Tongue (tissue), 1 donor: ENCODE measurements at regions not wholly inside any gene's neighbourhood (a gene's known extent, or its start where the extent isn't known, plus 50 kb on each side); places are given as distances from the start of the nearest gene placed in this dataset.
A peak's percentile ranks its signal among the peaks of the same experiment; 100 is the strongest.
"Not testable (repeated sequence)": the region's sequence is repeated elsewhere in the genome, so short reads cannot be mapped to it uniquely, and the experiment has no call there.

Experiments
- DNase-seq: peaks from one replicate; pipeline ENCODE4 v3.0.0-alpha.2; 2015

- DNase-seq: no peak
Measured at GRCh38 chr7:23938215-23938614, 228.2 kb downstream of the STK31 start.

- DNase-seq: peak; percentile 57
Measured at GRCh38 chr7:23938937-23939552, 229.0 kb downstream of the STK31 start.

GRCh38 chr7:23939747-23940146 is 229.7 kb downstream of the STK31 start:
- DNase-seq: not testable (repeated sequence)

- no peak for DNase-seq
Measured at GRCh38 chr7:23941551-23941950, 231.5 kb downstream of the STK31 start.

GRCh38 chr7:23942032-23942431 is 232.0 kb downstream of the STK31 start:
- DNase-seq: no peak

GRCh38 chr7:23944131-23944530 is 234.1 kb downstream of the STK31 start:
- DNase-seq: no peak

GRCh38 chr7:23945472-23945871 is 235.5 kb downstream of the STK31 start:
- no peak for DNase-seq

- no peak for DNase-seq
Measured at GRCh38 chr7:23955145-23955544, 245.1 kb downstream of the STK31 start.

- no peak for DNase-seq
Measured at GRCh38 chr7:23955600-23956149, 245.7 kb downstream of the STK31 start.

GRCh38 chr7:23956772-23957576 is 247.0 kb downstream of the STK31 start:
- no peak for DNase-seq

- no peak for DNase-seq
Measured at GRCh38 chr7:23959821-23960220, 249.8 kb downstream of the STK31 start.

GRCh38 chr7:23960361-23960760 is 250.3 kb downstream of the STK31 start:
- no peak for DNase-seq

GRCh38 chr7:23963461-23964165 is 253.6 kb downstream of the STK31 start:
- DNase-seq: peak; percentile 70

- DNase-seq: peak; percentile 20
Measured at GRCh38 chr7:23964715-23965114, 254.7 kb downstream of the STK31 start.

- DNase-seq: no peak
Measured at GRCh38 chr7:23965296-23965695, 255.3 kb downstream of the STK31 start.

- peak; percentile 22 for DNase-seq
Measured at GRCh38 chr7:23966941-23967340, 256.9 kb downstream of the STK31 start.

- no peak for DNase-seq
Measured at GRCh38 chr7:23967949-23968599, 258.1 kb downstream of the STK31 start.

GRCh38 chr7:23968791-23969190 is 258.8 kb downstream of the STK31 start:
- DNase-seq: no peak

GRCh38 chr7:23969443-23969842 is 259.4 kb downstream of the STK31 start:
- no peak for DNase-seq

- DNase-seq: no peak
Measured at GRCh38 chr7:23970193-23970592, 260.2 kb downstream of the STK31 start.

GRCh38 chr7:23971031-23971430 is 261.0 kb downstream of the STK31 start:
- no peak for DNase-seq

GRCh38 chr7:23972057-23972456 is 262.0 kb downstream of the STK31 start:
- no peak for DNase-seq
